Body of pancreas (tissue), 4 donors: ENCODE measurements at regions not wholly inside any gene's neighbourhood (a gene's known extent, or its start where the extent isn't known, plus 50 kb on each side); places are given as distances from the start of the nearest gene placed in this dataset.

ENCODE experiments used
- CTCF ChIP-seq, 7 experiments: fragments of 450-650 bp in 4 of 7; fragments of 200-600 bp in 3 of 7; sonication (generic) in 3 of 7; IDR thresholded peaks; one replicate each; pipeline ENCODE4 v1.5.1; 2016 to 2019; ENCODE audit warnings: antibody characterized with exemption in 7 of 7
- POLR2A ChIP-seq, 3 donors: fragments of 450-650 bp; IDR thresholded peaks; one replicate each; pipeline ENCODE4 v1.6.1; 2016; ENCODE audit warnings: antibody characterized with exemption in 3 of 3, mild to moderate bottlenecking in 2 of 3

- TF ChIP-seq CTCF (IDR thresholded peaks at IDR 0.05) (no peak), POLR2A (IDR thresholded peaks at IDR 0.05) (no peak)
Observed at GRCh38 chr10:118392761-118393160, 50.6 kb upstream of the FAM204A start.
